GM12891 (cell line): ENCODE measurements at regions not wholly inside any gene's neighbourhood (a gene's known extent, or its start where the extent isn't known, plus 50 kb on each side); places are given as distances from the start of the nearest gene placed in this dataset.

ENCODE experiments used
- POLR2A ChIP-seq: IDR thresholded peaks from 2 replicates; pipeline ENCODE4 v1.6.1; 2011; ENCODE audit warnings: low read depth, low read length, control low read depth
- POLR2AphosphoS5 ChIP-seq: IDR thresholded peaks from 2 replicates; pipeline ENCODE4 v1.6.1; 2011; ENCODE audit warnings: low read depth, low read length, control low read depth
- SPI1 ChIP-seq: IDR thresholded peaks from 2 replicates; pipeline ENCODE4 v1.6.1; 2011; ENCODE audit warnings: low read depth, low read length, control low read depth

GRCh38 chr17:12588531-12588930 lies 77.2 kb upstream of the MYOCD start:
- TF ChIP-seq POLR2A (no peak), POLR2AphosphoS5 (no peak), SPI1 (no peak)
